Endothelial cell of umbilical vein (primary cell): ENCODE measurements at regions not wholly inside any gene's neighbourhood (a gene's known extent, or its start where the extent isn't known, plus 50 kb on each side); places are given as distances from the start of the nearest gene placed in this dataset.

ENCODE experiments used
- BruUV-seq: library from RNA; stranded (reverse); fragments of 400-500 nt; replicated peaks from 2 replicates; lab custom pipeline; 2021; lab: Mats Ljungman, UMichigan
- CTCF ChIA-PET: fragments of 300-600, 350-600 bp; sonication (Branson Sonifier 250); formaldehyde crosslinking; loops from one replicate; lab custom pipeline; 2021; ENCODE audit warnings: antibody characterized with exemption, inconsistent platforms; lab: Charles Lee
- POLR2A ChIA-PET: fragments of 300-600, 350-600 bp; sonication (Branson Sonifier 250); formaldehyde crosslinking; loops from one replicate; lab custom pipeline; 2021; ENCODE audit warnings: antibody characterized with exemption, inconsistent platforms; lab: Charles Lee
- DNase-seq: peaks from one replicate; pipeline ENCODE4 v3.0.0-alpha.2; 2011; ENCODE audit warnings: low read depth, low spot score
- FAIRE-seq: peaks from 2 replicates; lab custom pipeline; 2011; peaks lifted over from hg19 to GRCh38; lab: Jason Lieb, UNC
- H2AFZ ChIP-seq: 2 replicates; pipeline ENCODE4 v1.6.0; 2012; ENCODE audit warnings: low read depth, low read length, control low read depth, inconsistent platforms
- H3K27ac ChIP-seq: 2 replicates; pipeline ENCODE4 v1.5.1; 2011; ENCODE audit warnings: low read depth, mild to moderate bottlenecking, control low read depth, low read length, moderate library complexity; ENCODE audit not compliant: insufficient read depth
- H3K27me3 ChIP-seq, 2 experiments: 2 replicates each; pipeline versions ENCODE4 v1.6.0 to v1.6.1; 2011; ENCODE audit warnings: low read length in 2 of 2, mixed read lengths in 1 of 2; ENCODE audit not compliant: control insufficient read depth in 2 of 2, insufficient read depth in 2 of 2
- H3K36me3 ChIP-seq, 2 experiments: 2 replicates in 1 of 2; 3 replicates in 1 of 2; pipeline ENCODE4 v1.5.1; 2011; ENCODE audit warnings: low read length in 2 of 2, mild to moderate bottlenecking in 1 of 2, moderate library complexity in 1 of 2; ENCODE audit not compliant: control insufficient read depth in 2 of 2, insufficient read depth in 2 of 2; ENCODE audit errors: extremely low read depth in 1 of 2
- H3K4me1 ChIP-seq: 3 replicates; pipeline ENCODE4 v1.5.1; 2011; ENCODE audit warnings: mild to moderate bottlenecking, low read length; ENCODE audit not compliant: control insufficient read depth, insufficient read depth; ENCODE audit errors: extremely low read depth
- H3K4me2 ChIP-seq: 2 replicates; pipeline ENCODE4 v1.6.1; 2011; ENCODE audit warnings: low read length, control low read depth, mixed read lengths; ENCODE audit not compliant: insufficient read depth
- H3K4me3 ChIP-seq, 3 experiments: fragments of 200-600 bp in 1 of 3; sonication (generic), shearing (Covaris generic) in 1 of 3; replicated peaks in 1 of 3; 2 replicates each; pipeline ENCODE4 v1.5.1; 2011 to 2016; ENCODE audit warnings: control low read depth in 3 of 3, low read length in 3 of 3, mild to moderate bottlenecking in 2 of 3, inconsistent platforms in 1 of 3, low read depth in 1 of 3, moderate library complexity in 1 of 3; ENCODE audit not compliant: insufficient read depth in 1 of 3
- H3K79me2 ChIP-seq: 2 replicates; pipeline ENCODE4 v1.6.0; 2012; ENCODE audit warnings: low read length, inconsistent platforms; ENCODE audit not compliant: control insufficient read depth, insufficient read depth
- H3K9ac ChIP-seq: replicated peaks from 2 replicates; pipeline ENCODE3; 2011; ENCODE audit warnings: low read length, control low read depth; ENCODE audit not compliant: insufficient read depth; ENCODE audit errors: extremely low read depth
- H3K9me1 ChIP-seq: replicated peaks from 3 replicates; pipeline ENCODE4 v1.6.0; 2011; ENCODE audit warnings: mild to moderate bottlenecking, low read length; ENCODE audit not compliant: control insufficient read depth, insufficient read depth; ENCODE audit errors: extremely low read depth
- H3K9me3 ChIP-seq: replicated peaks from 2 replicates; pipeline ENCODE4 v1.5.1; 2012; ENCODE audit warnings: low read length, inconsistent platforms; ENCODE audit not compliant: control insufficient read depth, insufficient read depth
- H4K20me1 ChIP-seq: replicated peaks from 2 replicates; pipeline ENCODE3; 2011; ENCODE audit warnings: mild to moderate bottlenecking, low read length; ENCODE audit not compliant: control insufficient read depth, insufficient read depth; ENCODE audit errors: extremely low read depth
- EZH2 ChIP-seq: IDR thresholded peaks from 2 replicates; pipeline ENCODE4 v1.6.1; 2012; ENCODE audit warnings: borderline replicate concordance, low read depth, mild to moderate bottlenecking, moderate library complexity, low read length, inconsistent platforms; ENCODE audit not compliant: severe bottlenecking
- FOS ChIP-seq: IDR thresholded peaks from 2 replicates; pipeline ENCODE4 v1.6.1; 2011; ENCODE audit warnings: mild to moderate bottlenecking, low read length, moderate library complexity, borderline replicate concordance; ENCODE audit not compliant: insufficient read depth
- GATA2 ChIP-seq: IDR thresholded peaks from 2 replicates; pipeline ENCODE4 v1.7.0; 2011; ENCODE audit warnings: low read depth, mild to moderate bottlenecking, moderate library complexity, mixed read lengths, low read length; ENCODE audit not compliant: insufficient read length, insufficient read depth
- JUN ChIP-seq: IDR thresholded peaks from 2 replicates; pipeline ENCODE4 v1.6.1; 2011; ENCODE audit warnings: borderline replicate concordance, low read depth; ENCODE audit not compliant: insufficient read length, insufficient read depth
- MYC ChIP-seq: IDR thresholded peaks from one replicate; pipeline ENCODE4 v1.6.1; 2011; ENCODE audit warnings: mild to moderate bottlenecking, low read depth, low read length
- POLR2A ChIP-seq: IDR thresholded peaks from 2 replicates; pipeline ENCODE4 v1.6.1; 2012; ENCODE audit warnings: low read depth, mild to moderate bottlenecking, control low read depth, low read length
- POLR2AphosphoS5 ChIP-seq: IDR thresholded peaks from 2 replicates; pipeline ENCODE4 v1.6.1; 2012; ENCODE audit warnings: low read depth, mild to moderate bottlenecking, control low read depth, low read length, moderate library complexity; ENCODE audit not compliant: insufficient read depth
- dilution Hi-C: fragments of 300-500 bp; cut with MboI; formaldehyde crosslinking; loops from one replicate; pipeline ENCODE4 v1.15.0; 2019; ENCODE audit warnings: low sequenced_read_pairs; ENCODE audit not compliant: extremely low pct_ligation_motif_present
- intact Hi-C: fragments of 100-400 bp; cut with micrococcal nuclease; formaldehyde crosslinking; loops from one replicate; pipeline ENCODE4 v1.10.0; 2022
- TF ChIP-seq, protein P1 (sequence below): IDR thresholded peaks from 2 replicates; pipeline ENCODE4 v1.6.1; 2011; ENCODE audit not compliant: insufficient read depth, insufficient read length
- TF ChIP-seq, protein P2 (sequence below), 2 donors: IDR thresholded peaks; 1 replicate in 1 of 2; 2 replicates in 1 of 2; pipeline ENCODE4 v1.5.1; 2011; ENCODE audit warnings: low read length in 2 of 2, mild to moderate bottlenecking in 2 of 2, moderate library complexity in 2 of 2, control low read depth in 1 of 2, inconsistent platforms in 1 of 2, low read depth in 1 of 2; ENCODE audit not compliant: insufficient read depth in 1 of 2; ENCODE audit errors: extremely low read depth in 1 of 2

DNA sequence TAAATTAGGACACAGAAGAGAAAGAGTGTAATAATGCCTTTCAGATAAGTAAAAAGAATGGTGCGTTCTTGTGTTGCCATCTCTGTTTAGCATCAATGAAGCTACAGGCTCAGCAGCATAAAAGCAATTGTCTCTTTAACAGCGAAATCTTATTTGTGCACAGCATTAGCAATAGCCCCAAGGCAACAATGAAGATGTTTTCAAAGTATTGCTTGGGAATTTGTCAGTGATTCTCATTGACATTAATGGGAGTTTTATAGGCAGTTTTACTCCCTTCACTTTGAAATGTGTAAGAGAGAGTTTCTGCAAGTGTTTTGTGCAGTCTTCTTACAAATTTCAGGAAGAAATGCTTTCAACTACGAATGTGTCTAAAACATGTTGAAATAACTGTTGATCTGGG is 633.0 kb downstream of the TLL1 start:
- FAIRE-seq (no peak), DNase-seq (no peak)
- Histone ChIP-seq H3K9me1 (no peaks in the 10 kb centered on the region), H4K20me1 (no peaks in the 10 kb centered on the region), H3K4me3 (no peak overlapping the region), H3K4me1 (no peaks in the 10 kb centered on the region), H3K27ac (no peak overlapping the region), H3K9ac (no peak overlapping the region), H2AFZ (no peak overlapping the region), H3K9me3 (no peaks in the 10 kb centered on the region), H3K4me2 (no peak overlapping the region), H3K36me3 (no peaks in the 10 kb centered on the region), H3K27me3 (no peaks in the 10 kb centered on the region), H3K79me2 (no peaks in the 10 kb centered on the region)
- POLR2A ChIA-PET, result no interaction called here
- TF ChIP-seq MYC (no peak), EZH2 (no peak), JUN (no peak), FOS (no peak), POLR2AphosphoS5 (no peak), GATA2 (no peak), POLR2A (no peak)
- TF ChIP-seq, protein P1, sequence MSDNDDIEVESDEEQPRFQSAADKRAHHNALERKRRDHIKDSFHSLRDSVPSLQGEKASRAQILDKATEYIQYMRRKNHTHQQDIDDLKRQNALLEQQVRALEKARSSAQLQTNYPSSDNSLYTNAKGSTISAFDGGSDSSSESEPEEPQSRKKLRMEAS, result no peak
- TF ChIP-seq, protein P2, sequence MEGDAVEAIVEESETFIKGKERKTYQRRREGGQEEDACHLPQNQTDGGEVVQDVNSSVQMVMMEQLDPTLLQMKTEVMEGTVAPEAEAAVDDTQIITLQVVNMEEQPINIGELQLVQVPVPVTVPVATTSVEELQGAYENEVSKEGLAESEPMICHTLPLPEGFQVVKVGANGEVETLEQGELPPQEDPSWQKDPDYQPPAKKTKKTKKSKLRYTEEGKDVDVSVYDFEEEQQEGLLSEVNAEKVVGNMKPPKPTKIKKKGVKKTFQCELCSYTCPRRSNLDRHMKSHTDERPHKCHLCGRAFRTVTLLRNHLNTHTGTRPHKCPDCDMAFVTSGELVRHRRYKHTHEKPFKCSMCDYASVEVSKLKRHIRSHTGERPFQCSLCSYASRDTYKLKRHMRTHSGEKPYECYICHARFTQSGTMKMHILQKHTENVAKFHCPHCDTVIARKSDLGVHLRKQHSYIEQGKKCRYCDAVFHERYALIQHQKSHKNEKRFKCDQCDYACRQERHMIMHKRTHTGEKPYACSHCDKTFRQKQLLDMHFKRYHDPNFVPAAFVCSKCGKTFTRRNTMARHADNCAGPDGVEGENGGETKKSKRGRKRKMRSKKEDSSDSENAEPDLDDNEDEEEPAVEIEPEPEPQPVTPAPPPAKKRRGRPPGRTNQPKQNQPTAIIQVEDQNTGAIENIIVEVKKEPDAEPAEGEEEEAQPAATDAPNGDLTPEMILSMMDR (IDR thresholded peaks at IDR 0.05; ENCODE audit: extremely low read depth in 1 of 2, insufficient read depth in 1 of 2, low read depth in 1 of 2, low read length in 2 of 2), result no peak
- CTCF ChIA-PET, result no interaction called here
- BruUV-seq, result no TSS peak
- dilution Hi-C loops (no loop called here), intact Hi-C loops (loop anchor here (10.0 kb wide), 1 partner anchor 181 kb away; no protein-coding TSS in a partner anchor)
